LNCaP clone FGC (cell line): ENCODE measurements at regions not wholly inside any gene's neighbourhood (a gene's known extent, or its start where the extent isn't known, plus 50 kb on each side); places are given as distances from the start of the nearest gene placed in this dataset.

ENCODE experiments used
- DNase-seq: peaks from one replicate; pipeline ENCODE4 v3.0.0-alpha.2; 2011; ENCODE audit warnings: low read depth
- H3K4me3 ChIP-seq: 2 replicates; pipeline ENCODE4 v1.5.1; 2011; ENCODE audit warnings: mild to moderate bottlenecking, low read depth, low read length, control low read depth
- CTCF ChIP-seq: IDR thresholded peaks from 2 replicates; pipeline ENCODE4 v1.5.1; 2012; ENCODE audit warnings: mild to moderate bottlenecking; ENCODE audit not compliant: control insufficient read depth, insufficient read depth; ENCODE audit errors: extremely low read depth

- H3K4me3 ChIP-seq = no peak overlapping the region
- TF ChIP-seq CTCF = no peak
- DNase-seq = no peak
These were observed 149.9 kb upstream of the HMHB1 start for GRCh38 chr5:143662020-143662419.

- TF ChIP-seq CTCF = no peak
- no peak overlapping the region for H3K4me3 ChIP-seq
- no peak for DNase-seq
These were observed 151.3 kb upstream of the HMHB1 start for GRCh38 chr5:143660625-143661024.

- DNase-seq = peak; percentile 68
- H3K4me3 ChIP-seq = no peak overlapping the region
- TF ChIP-seq CTCF = no peak
These were observed 152.2 kb upstream of the HMHB1 start for GRCh38 chr5:143659599-143660238.

GRCh38 chr5:143658956-143659355 is 153.0 kb upstream of the HMHB1 start:
- no peak overlapping the region for H3K4me3 ChIP-seq
- DNase-seq = no peak
- no peak for TF ChIP-seq CTCF

GRCh38 chr5:143657647-143658285 is 154.2 kb upstream of the HMHB1 start:
- no peak for TF ChIP-seq CTCF
- no peak for DNase-seq

GRCh38 chr5:143653766-143654282 is 158.1 kb upstream of the HMHB1 start:
- DNase-seq = no peak
- no peak overlapping the region for H3K4me3 ChIP-seq
- no peak for TF ChIP-seq CTCF

More at GRCh38 chr5:143657647-143658285, 154.2 kb upstream of the HMHB1 start:
- no peak overlapping the region for H3K4me3 ChIP-seq
